Astrocyte of the spinal cord (primary cell): ENCODE measurements at regions not wholly inside any gene's neighbourhood (a gene's known extent, or its start where the extent isn't known, plus 50 kb on each side); places are given as distances from the start of the nearest gene placed in this dataset.
"Not testable (repeated sequence)": the region's sequence is repeated elsewhere in the genome, so short reads cannot be mapped to it uniquely, and the experiment has no call there.

ENCODE experiments used
- DNase-seq: peaks from one replicate; pipeline ENCODE4 v3.0.0; 2011; ENCODE audit warnings: low read depth, low spot score
- H3K4me3 ChIP-seq: 2 replicates; pipeline ENCODE4 v1.5.1; 2011; ENCODE audit warnings: low read depth, mild to moderate bottlenecking, low read length, moderate library complexity
- in situ Hi-C: cut with HindIII; loops from 2 replicates; pipeline ENCODE4 v1.10.0; 2017; ENCODE audit warnings: low sequenced_read_pairs
- TF ChIP-seq, protein P1 (sequence below): IDR thresholded peaks from 2 replicates; pipeline ENCODE4 v1.5.1; 2012; ENCODE audit warnings: low read depth, mild to moderate bottlenecking, low read length, inconsistent platforms

DNA sequence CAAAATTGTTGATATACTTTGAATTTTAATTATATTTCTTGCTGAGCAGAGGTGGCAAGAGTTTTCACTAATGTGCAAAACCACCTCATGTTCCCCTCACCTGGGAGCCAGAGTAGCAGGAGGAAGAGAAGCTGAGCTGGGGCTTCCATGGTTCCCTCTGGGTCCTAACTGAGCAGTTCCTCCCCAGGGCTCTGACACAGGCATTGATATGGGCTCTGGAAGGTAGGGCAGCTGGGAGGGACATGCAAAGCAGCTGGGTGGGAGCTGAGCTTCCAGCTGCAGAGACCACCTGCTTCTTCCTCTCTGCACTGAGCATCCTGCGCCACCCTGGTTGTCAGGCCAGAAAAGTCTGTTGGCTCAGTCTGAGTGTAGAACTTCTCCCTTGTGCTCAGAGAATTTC, 336.1 kb downstream of the RPIA start:
- H3K4me3 ChIP-seq, in situ Hi-C loops, DNase-seq: not testable (repeated sequence)

DNA sequence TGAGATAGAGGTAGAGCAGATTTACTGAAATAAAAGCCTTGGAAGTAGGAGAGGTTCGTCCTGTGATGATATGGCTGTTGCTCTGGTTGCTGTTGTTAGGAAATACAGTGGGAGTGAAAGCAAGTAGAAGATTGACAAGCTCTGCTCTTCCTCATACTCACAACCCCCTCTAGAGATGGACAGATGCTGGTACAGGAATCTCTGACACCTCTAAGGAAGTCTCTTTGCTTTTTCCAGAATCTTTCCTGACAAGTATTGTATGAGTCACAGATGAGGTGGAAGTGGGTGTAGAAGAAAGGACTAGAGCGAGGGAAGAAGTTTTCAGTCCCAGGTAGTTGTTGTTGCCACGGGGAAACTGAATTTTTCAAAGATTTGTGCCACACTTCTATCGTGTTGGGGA, 337.8 kb downstream of the RPIA start:
- in situ Hi-C loops, DNase-seq, H3K4me3 ChIP-seq: not testable (repeated sequence)

DNA sequence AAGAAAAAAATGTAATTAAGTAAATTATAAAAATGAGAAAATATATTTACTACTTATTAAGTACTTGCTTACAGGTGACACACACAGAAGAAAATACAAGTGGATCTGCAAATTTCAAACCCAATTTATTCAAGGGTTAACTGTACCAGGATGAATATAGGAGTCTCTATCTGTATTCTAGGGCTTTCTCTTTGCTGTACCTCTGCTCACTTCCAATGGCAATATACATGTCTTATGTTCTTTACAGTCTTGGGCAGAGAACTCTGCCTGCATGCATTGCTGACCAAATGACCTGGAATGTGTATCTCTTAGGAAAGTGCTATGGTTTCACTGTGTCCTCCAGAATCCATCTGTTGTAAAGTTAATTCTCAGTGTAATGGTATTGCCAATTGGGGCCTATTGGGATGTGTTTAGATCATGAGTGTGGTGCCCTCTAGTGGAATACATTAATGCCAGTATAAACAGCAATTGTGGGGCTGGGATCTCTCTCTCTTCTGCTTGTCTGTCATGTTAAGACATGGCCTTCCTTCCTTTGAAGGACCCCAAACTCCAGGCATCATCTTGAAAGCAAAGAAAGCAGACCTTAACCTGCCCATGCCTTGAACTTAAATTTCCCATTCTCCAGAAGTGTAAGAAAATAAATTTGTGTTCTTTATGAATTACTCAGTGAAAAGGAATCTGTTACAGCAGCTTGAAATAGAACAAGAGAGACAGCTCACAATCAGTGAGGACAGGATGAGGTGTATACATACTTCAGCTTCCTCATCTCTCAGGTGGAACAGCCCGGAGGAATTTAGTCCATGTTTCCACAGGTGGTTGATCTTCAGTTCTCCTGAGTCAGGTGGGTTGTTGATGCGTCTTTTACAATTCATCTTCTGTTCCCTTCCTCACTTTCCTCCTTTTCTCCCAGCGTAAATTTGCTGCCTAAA, 356.9 kb downstream of the RPIA start:
- in situ Hi-C loops, H3K4me3 ChIP-seq: not testable (repeated sequence)
- TF ChIP-seq, protein P1, sequence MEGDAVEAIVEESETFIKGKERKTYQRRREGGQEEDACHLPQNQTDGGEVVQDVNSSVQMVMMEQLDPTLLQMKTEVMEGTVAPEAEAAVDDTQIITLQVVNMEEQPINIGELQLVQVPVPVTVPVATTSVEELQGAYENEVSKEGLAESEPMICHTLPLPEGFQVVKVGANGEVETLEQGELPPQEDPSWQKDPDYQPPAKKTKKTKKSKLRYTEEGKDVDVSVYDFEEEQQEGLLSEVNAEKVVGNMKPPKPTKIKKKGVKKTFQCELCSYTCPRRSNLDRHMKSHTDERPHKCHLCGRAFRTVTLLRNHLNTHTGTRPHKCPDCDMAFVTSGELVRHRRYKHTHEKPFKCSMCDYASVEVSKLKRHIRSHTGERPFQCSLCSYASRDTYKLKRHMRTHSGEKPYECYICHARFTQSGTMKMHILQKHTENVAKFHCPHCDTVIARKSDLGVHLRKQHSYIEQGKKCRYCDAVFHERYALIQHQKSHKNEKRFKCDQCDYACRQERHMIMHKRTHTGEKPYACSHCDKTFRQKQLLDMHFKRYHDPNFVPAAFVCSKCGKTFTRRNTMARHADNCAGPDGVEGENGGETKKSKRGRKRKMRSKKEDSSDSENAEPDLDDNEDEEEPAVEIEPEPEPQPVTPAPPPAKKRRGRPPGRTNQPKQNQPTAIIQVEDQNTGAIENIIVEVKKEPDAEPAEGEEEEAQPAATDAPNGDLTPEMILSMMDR: peak; percentile 28
- peak; percentile 4 for DNase-seq

DNA sequence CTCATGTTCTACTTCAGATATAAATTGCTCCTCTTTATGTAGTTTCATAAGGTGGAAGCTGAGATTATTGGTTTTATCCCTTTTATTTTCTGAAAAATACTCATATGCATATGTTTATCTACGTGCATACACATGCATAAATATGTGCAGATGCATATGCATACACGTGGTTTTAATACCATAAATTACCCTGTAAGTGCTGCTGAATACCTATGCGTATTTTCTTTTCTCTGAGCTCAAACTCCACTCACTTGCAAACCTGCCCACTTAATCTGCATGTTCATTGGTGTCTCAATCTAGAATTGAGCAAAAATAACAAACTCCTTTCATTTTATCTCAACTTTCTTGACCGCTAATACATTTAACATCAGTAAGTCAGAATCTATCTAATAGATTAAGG, 367.1 kb downstream of the RPIA start:
- H3K4me3 ChIP-seq, in situ Hi-C loops, DNase-seq: not testable (repeated sequence)

DNA sequence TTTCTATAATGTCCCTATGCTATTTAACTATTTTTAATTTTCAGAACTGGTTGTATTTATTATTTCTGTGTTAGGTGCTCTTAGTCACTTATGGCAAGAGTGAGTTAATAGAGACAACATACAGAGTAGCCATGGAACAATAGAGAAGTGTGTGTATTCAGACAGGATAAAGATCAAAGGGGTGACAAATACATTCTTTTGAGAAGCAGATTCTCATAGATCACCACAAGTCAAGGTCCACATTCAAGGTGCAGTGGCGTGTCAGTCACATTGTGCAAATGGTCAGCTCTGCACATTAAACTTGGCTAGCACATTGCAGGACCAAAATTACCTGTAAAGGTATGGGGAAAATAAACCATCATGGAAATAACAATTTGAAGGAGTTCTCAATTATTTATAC, 369.7 kb downstream of the RPIA start:
- H3K4me3 ChIP-seq, in situ Hi-C loops, DNase-seq: not testable (repeated sequence)

DNA sequence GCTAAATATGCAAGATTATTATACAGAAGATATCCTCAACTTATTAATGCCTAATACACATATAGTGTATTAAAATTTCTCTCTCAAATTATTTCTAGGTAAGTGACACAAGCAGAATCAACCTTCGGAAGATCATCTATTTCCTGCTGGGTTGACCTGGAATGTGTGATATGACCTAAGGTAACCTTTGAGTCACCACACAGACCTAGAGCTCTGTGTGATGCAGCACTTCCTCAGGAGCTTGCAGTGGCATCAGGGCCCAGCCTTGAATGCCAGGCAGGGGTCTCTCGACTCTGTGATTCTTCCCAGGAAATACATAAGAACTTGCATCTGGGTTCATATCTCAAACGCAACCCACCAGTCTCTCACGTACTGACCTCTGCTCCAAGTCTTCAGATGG, 385.3 kb downstream of the RPIA start:
- in situ Hi-C loops, H3K4me3 ChIP-seq, DNase-seq: not testable (repeated sequence)

DNA sequence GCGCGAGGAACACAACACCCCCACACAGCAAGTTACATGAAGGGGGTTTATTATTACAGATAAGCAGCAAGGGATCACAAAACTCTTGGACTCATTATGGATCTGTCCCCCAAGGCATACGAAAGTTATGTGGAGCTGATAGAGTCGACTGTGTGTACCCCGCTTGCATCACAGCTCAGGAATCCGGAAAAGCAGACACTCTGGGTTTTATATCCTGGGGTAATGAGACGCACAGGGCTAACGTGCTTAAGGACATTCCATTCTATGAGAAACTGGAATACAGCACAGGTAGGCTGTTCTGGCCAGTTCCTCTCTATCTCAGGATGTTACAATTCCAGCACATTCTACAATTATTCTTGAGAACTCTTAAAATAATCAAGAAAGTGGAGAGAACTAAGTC, 401.4 kb downstream of the RPIA start:
- DNase-seq, in situ Hi-C loops: not testable (repeated sequence)

DNA sequence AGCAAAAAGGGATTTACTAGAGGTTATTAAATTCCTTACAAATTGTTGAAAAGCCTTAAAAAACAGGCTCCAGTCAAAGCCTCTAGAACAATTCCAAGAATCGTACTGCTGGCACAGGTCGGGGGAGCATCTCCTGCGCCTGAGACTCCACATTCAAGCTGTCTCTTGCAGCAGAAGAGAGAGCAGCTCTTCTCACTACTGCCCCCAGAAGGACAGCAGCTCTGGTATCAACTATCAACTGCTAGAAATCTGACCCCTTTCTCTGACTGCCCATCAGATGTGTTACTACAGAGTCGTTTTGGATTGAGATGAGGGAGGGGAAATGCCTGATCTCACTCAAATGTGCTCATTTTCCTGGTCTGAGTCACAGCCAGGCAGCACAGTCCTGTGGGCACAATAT, 403.6 kb downstream of the RPIA start:
- DNase-seq, in situ Hi-C loops, H3K4me3 ChIP-seq: not testable (repeated sequence)

More for the DNA sequence above, 401.4 kb downstream of the RPIA start:
- H3K4me3 ChIP-seq: not testable (repeated sequence)

DNA sequence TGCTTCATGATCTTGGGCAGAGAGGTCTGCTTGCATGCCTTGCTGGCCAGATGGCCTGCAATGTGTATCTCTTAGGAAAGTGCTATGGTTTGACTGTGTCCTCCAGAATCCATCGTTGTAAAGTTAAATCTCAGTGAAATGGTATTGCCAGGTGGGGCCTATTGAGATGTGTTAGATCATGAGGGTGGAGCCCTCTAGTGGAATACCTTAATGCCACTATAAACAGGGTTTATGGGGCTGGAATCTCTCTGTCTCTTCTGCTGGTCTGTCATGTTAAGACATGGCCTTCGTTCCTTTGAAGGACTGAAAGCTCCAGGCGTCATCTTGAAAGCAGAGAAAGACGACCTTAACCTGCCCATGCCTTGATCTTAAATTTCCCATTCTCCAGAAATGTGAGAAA, 411.1 kb downstream of the RPIA start:
- in situ Hi-C loops, DNase-seq, H3K4me3 ChIP-seq: not testable (repeated sequence)

DNA sequence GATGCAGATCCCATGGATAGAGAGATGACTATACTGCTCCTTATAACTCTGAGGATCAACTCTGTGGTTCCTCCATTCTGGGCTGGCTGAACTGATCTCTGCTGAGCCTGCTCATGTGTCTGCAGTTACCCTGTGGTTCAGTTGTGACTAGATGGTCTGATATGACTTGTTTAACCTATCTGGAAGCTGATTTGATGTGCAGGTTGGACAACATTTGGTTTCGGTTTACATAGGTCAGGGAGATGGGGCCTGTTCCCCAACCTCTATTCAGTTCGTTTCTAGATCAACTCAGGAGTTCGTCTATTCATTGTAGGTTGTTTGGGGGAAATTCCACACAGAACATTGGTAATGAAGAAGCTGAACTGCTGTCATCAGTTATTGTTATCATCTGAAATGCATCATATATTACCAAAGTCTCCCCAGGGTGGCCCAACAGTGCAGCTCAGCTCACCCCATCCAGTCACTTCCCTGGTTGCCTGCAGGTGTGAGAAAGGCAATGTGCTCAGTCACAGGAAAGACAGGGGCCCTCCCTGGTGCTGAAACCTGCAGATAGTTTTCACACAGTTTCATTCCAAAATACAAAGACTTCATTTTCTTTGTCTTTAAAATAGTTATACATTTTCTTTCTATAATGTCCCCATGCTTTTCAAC, 415.0 kb downstream of the RPIA start:
- DNase-seq, in situ Hi-C loops, H3K4me3 ChIP-seq: not testable (repeated sequence)

DNA sequence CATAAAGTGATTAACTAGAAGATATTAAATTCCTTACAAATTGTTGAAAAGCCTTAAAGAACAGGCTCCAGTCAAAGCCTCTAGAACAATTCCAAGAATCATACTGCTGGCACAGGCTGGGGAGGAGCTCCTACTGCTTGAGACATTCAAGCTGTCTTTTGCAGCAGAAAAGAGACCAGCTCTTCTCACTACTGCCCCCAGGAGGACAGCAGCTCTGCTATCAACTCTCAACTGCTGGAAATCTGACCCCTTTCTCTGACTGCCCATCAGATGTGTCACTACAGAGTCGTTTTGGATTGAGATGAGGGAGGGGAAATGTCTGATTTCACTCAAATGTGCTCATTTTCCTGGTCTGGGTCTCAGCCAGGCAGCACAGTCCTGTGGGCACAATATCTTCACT, 421.0 kb downstream of the RPIA start:
- not testable (repeated sequence) for DNase-seq, H3K4me3 ChIP-seq

DNA sequence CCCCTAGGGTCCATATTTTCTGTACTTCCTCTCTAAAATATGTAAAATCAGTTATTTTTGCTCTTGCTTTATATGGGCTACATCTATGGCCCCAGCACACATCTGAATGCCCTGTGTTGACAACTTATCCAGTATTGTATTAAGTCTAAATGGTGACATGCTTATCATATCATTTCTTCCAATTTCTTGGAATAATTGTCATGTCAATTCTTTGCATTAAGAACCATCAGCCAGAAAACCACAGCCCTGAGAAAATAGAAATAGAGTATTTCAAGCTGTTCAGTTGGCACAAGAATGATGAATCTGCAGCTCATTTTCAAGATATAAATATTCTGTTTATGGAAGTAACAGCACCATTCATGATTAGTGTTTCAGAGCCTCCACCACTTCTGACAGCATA, 421.8 kb downstream of the RPIA start:
- in situ Hi-C loops, DNase-seq, H3K4me3 ChIP-seq: not testable (repeated sequence)

More for the DNA sequence above, 421.0 kb downstream of the RPIA start:
- in situ Hi-C loops: not testable (repeated sequence)

DNA sequence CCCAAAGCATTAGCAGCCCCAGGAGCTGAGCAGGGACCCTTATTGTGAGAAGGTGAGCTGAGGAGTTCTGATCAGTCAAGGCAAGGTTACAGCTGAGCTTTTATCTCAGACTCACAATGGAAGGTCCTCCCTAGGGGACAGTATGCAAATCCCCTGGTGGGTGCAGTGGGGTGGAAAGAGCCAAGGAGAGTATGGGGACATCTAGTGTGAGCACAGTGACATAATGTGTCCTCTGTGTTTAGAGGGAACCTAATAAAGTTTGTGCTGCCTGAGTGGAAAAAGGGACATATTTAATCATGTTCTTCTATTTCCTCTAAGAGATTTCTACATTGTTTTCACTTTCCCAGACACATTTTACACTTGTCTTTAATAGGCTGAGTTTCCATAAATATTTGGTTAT, 438.0 kb downstream of the RPIA start:
- in situ Hi-C loops, DNase-seq, H3K4me3 ChIP-seq: not testable (repeated sequence)

DNA sequence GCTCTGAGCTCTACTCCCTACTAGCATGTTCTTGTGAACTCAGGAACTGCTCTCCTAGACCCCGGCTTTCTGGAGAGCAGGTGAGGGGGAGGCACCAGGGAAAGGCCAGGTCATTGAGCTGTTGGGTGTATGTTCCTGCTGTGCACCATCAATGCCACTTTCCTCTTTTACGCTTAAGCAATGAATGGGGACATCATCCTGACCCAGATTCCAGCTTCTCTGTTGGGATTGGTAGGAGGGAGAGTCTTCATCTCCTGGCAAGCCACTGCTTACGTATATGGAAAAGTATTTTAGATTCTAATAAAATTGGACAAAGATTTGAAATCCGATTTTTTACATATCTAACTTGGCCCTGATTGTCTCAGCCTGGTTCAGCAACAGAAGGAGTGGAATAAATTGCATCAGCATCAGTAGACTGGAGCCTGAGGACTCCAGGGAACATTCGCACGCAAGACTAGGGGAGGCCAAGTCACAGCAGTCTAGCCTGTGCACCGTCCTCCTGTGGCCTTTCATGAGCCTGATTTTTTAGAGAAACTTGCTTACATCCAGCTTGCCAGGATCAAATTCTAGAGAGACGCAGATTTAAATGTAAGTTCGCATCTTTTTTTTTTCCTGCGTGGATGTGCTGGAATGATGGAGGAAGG, 439.3 kb downstream of the RPIA start:
- in situ Hi-C loops, DNase-seq, H3K4me3 ChIP-seq: not testable (repeated sequence)

DNA sequence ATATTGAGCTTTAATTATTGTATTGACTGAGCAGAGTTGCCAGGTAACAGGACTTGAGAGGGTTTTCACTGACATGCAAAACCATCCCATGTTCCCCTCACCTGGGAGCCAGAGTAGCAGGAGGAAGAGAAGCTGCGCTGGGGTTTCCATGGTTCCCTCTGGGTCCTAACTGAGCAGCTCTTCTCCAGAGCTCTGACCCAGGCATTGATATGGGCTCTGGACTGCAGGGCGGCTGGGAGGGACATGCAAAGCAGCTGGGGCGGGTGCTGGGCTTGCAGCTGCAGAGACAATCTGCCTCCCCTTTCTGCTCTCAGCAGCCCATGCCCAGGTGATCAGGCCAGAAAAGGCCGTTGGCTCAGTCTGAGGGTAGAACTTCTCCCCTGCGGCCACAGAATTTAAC, 451.5 kb downstream of the RPIA start:
- H3K4me3 ChIP-seq, in situ Hi-C loops, DNase-seq: not testable (repeated sequence)

DNA sequence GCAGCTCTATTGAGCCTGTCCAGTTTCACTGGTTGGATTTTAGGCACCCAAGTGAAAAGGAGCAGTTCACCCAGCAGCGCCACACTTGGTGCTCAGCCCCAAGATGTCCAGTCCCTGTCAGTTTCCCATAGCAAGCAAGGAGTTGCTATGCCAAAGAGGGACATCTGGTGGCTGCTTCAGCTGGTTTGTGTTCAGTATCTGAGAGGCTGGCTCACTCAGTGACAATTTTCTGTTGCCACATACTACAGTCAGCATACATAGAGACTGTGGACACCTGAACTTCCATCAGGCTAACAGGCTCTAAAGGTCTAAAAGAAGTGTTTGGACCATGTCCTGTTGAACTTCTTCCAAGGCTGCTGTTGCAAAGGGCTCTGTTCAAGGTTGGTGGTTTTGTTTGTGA, 453.9 kb downstream of the RPIA start:
- in situ Hi-C loops, DNase-seq, H3K4me3 ChIP-seq: not testable (repeated sequence)
